SK-N-SH treated with all-trans-retinoic acid at 6 μM for 48 hours (cell line): ENCODE measurements at regions not wholly inside any gene's neighbourhood (a gene's known extent, or its start where the extent isn't known, plus 50 kb on each side); places are given as distances from the start of the nearest gene placed in this dataset.

ENCODE experiments used
- ATAC-seq: fragments of 200-7000 bp; cut with Tn5 transposase; 3 replicates; pipeline ENCODE4 v1.9.1; 2020; ENCODE audit warnings: mild to moderate bottlenecking, moderate library complexity
- ARNTL ChIP-seq: fragments of 450-650 bp; formaldehyde crosslinking; IDR thresholded peaks from 2 replicates; pipeline ENCODE4 v1.5.0; 2020; ENCODE audit warnings: low read depth, mild to moderate bottlenecking, moderate library complexity, borderline replicate concordance
- BACH2 ChIP-seq: fragments of 250-450 bp; sonication (Bioruptor Pico); IDR thresholded peaks from 2 replicates; pipeline ENCODE4 v1.9.0; 2021; ENCODE audit warnings: mild to moderate bottlenecking, borderline replicate concordance
- CSDC2 ChIP-seq: fragments of 250-450 bp; sonication (Bioruptor Pico); IDR thresholded peaks from 2 replicates; pipeline ENCODE4 v1.5.0; 2020; ENCODE audit warnings: mild to moderate bottlenecking, moderate library complexity
- ESRRG ChIP-seq: fragments of 250-450 bp; sonication (Bioruptor Pico); IDR thresholded peaks from 2 replicates; pipeline ENCODE4 v1.6.1; 2021; ENCODE audit warnings: mild to moderate bottlenecking
- GLIS3 ChIP-seq: fragments of 250-450 bp; sonication (Bioruptor Pico); IDR thresholded peaks from 2 replicates; pipeline ENCODE4 v1.5.0; 2020; ENCODE audit warnings: mild to moderate bottlenecking, moderate library complexity
- ISL1 ChIP-seq: fragments of 250-450 bp; sonication (Bioruptor Pico); IDR thresholded peaks from 2 replicates; pipeline ENCODE4 v2.1.2; 2022; ENCODE audit warnings: mild to moderate bottlenecking, moderate library complexity
- OSR1 ChIP-seq: fragments of 250-450 bp; sonication (Bioruptor Pico); IDR thresholded peaks from 2 replicates; pipeline ENCODE4 v1.8.0; 2022; ENCODE audit warnings: moderate library complexity, mild to moderate bottlenecking, inconsistent platforms
- RARB ChIP-seq: fragments of 250-450 bp; sonication (Bioruptor Pico); IDR thresholded peaks from 2 replicates; pipeline ENCODE4 v1.8.0; 2021; ENCODE audit warnings: mild to moderate bottlenecking, moderate library complexity
- SNAI2 ChIP-seq: fragments of 250-450 bp; sonication (Bioruptor Pico); IDR thresholded peaks from 2 replicates; pipeline ENCODE4 v1.5.0; 2020; ENCODE audit warnings: mild to moderate bottlenecking, moderate library complexity
- TOX ChIP-seq: fragments of 250-450 bp; sonication (Bioruptor Pico); IDR thresholded peaks from 2 replicates; pipeline ENCODE4 v1.8.0; 2021; ENCODE audit warnings: mild to moderate bottlenecking, moderate library complexity, borderline replicate concordance
- ZC3H10 ChIP-seq: fragments of 250-450 bp; sonication (Bioruptor Pico); IDR thresholded peaks from 2 replicates; pipeline ENCODE4 v1.5.1; 2021; ENCODE audit warnings: mild to moderate bottlenecking, moderate library complexity
- ZFP3 ChIP-seq: fragments of 250-450 bp; sonication (Bioruptor Pico); IDR thresholded peaks from 2 replicates; pipeline ENCODE4 v1.5.0; 2020; ENCODE audit warnings: mild to moderate bottlenecking, moderate library complexity
- ZFP30 ChIP-seq: fragments of 450-650 bp; formaldehyde crosslinking; IDR thresholded peaks from 2 replicates; pipeline ENCODE4 v1.5.0; 2022; ENCODE audit warnings: mild to moderate bottlenecking, moderate library complexity
- ZNF565 ChIP-seq: fragments of 450-650 bp; formaldehyde crosslinking; conservative IDR thresholded peaks from 2 replicates; pipeline ENCODE4 v1.5.0; 2020; ENCODE audit warnings: low read depth, mild to moderate bottlenecking, moderate library complexity
- ZNF70 ChIP-seq: fragments of 450-650 bp; formaldehyde crosslinking; IDR thresholded peaks from 2 replicates; pipeline ENCODE4 v1.5.0; 2020; ENCODE audit warnings: mild to moderate bottlenecking, moderate library complexity
- ZNF8 ChIP-seq: fragments of 450-650 bp; formaldehyde crosslinking; IDR thresholded peaks from 2 replicates; pipeline ENCODE4 v1.5.0; 2020; ENCODE audit warnings: mild to moderate bottlenecking, moderate library complexity
- TF ChIP-seq, protein P1 (sequence below): fragments of 250-450 bp; sonication (Bioruptor Pico); IDR thresholded peaks from 2 replicates; pipeline ENCODE4 v1.5.1; 2021; ENCODE audit warnings: mild to moderate bottlenecking, moderate library complexity
- TF ChIP-seq, protein P2 (sequence below): fragments of 250-450 bp; sonication (Bioruptor Pico); IDR thresholded peaks from 2 replicates; pipeline ENCODE4 v1.8.0; 2021; ENCODE audit warnings: low read depth, mild to moderate bottlenecking, moderate library complexity, borderline replicate concordance
- TF ChIP-seq, protein P3 (sequence below): fragments of 250-450 bp; sonication (Bioruptor Pico); IDR thresholded peaks from 2 replicates; pipeline ENCODE4 v1.5.0; 2020; ENCODE audit warnings: mild to moderate bottlenecking, moderate library complexity
- TF ChIP-seq, protein P4 (sequence below): fragments of 250-450 bp; sonication (Bioruptor Pico); IDR thresholded peaks from 2 replicates; pipeline ENCODE4 v1.8.0; 2020; ENCODE audit warnings: mild to moderate bottlenecking, moderate library complexity, borderline replicate concordance
- TF ChIP-seq, protein P5 (sequence below): fragments of 250-450 bp; sonication (Bioruptor Pico); IDR thresholded peaks from 2 replicates; pipeline ENCODE4 v1.5.1; 2020; ENCODE audit warnings: low read depth, mild to moderate bottlenecking, moderate library complexity

DNA sequence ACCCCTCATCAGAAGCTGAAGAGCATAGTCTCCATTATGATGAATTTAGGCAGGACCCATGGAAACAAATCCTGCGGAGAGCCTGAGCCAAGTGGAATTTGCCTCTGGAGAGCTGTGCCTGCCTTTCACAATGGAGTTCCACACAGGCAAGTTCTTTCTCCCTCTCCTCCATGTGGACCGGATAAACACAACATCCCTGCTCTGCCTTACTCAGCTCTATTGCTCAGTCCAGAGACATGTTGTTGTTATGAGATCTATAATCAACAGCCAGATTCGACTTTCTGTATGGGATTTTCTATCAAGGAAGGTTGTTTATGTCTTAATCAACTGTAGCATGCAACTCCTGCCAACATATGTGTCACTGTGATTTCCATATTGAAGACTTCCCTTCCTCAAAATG is 59.5 kb upstream of the ELMO1 start:
- no peak for ATAC-seq
- TF ChIP-seq BACH2, result no peak
- TF ChIP-seq, all 23 proteins: peak for 0

DNA sequence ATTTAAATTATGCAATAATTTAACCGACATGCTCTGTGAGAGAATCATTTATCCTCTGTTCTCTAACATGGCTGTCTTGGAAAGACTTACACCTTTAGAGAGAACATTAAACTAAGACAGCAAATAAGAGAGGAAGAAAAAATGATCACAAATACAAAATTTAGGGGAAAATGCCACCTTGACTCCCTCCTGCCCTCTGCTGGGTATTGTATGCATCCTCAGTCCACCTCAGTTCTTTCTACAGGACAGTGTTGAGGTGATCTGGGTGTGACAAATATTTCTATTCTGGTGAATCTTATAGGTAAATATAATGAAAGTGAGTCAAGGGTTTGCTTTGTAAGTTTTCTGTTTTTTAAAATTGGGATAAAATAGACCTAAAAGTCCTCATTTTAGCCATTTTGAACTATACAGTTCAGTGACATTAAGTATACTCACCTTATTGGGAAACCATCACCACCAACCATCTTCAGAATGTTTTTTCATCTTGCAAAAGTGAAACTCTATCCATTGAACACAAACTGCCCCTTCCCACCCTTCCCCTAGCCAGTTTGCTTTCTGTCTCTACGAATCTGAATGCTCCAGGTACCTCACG is 61.5 kb upstream of the ELMO1 start:
- TF ChIP-seq ISL1 (CRISPR knock-in tag) (no peak), GLIS3 (CRISPR knock-in tag) (no peak), CSDC2 (no peak), OSR1 (no peak), ZFP30 (CRISPR knock-in tag) (no peak), ZNF8 (no peak), ESRRG (CRISPR knock-in tag) (no peak), SNAI2 (no peak), TOX (no peak), BACH2 (no peak)
- TF ChIP-seq, protein P1, sequence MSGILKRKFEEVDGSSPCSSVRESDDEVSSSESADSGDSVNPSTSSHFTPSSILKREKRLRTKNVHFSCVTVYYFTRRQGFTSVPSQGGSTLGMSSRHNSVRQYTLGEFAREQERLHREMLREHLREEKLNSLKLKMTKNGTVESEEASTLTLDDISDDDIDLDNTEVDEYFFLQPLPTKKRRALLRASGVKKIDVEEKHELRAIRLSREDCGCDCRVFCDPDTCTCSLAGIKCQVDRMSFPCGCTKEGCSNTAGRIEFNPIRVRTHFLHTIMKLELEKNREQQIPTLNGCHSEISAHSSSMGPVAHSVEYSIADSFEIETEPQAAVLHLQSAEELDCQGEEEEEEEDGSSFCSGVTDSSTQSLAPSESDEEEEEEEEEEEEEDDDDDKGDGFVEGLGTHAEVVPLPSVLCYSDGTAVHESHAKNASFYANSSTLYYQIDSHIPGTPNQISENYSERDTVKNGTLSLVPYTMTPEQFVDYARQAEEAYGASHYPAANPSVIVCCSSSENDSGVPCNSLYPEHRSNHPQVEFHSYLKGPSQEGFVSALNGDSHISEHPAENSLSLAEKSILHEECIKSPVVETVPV (CRISPR knock-in tag), result no peak
- TF ChIP-seq, protein P2, sequence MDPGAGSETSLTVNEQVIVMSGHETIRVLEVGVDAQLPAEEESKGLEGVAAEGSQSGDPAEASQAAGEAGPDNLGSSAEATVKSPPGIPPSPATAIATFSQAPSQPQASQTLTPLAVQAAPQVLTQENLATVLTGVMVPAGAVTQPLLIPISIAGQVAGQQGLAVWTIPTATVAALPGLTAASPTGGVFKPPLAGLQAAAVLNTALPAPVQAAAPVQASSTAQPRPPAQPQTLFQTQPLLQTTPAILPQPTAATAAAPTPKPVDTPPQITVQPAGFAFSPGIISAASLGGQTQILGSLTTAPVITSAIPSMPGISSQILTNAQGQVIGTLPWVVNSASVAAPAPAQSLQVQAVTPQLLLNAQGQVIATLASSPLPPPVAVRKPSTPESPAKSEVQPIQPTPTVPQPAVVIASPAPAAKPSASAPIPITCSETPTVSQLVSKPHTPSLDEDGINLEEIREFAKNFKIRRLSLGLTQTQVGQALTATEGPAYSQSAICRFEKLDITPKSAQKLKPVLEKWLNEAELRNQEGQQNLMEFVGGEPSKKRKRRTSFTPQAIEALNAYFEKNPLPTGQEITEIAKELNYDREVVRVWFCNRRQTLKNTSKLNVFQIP, result no peak
- TF ChIP-seq, protein P3, sequence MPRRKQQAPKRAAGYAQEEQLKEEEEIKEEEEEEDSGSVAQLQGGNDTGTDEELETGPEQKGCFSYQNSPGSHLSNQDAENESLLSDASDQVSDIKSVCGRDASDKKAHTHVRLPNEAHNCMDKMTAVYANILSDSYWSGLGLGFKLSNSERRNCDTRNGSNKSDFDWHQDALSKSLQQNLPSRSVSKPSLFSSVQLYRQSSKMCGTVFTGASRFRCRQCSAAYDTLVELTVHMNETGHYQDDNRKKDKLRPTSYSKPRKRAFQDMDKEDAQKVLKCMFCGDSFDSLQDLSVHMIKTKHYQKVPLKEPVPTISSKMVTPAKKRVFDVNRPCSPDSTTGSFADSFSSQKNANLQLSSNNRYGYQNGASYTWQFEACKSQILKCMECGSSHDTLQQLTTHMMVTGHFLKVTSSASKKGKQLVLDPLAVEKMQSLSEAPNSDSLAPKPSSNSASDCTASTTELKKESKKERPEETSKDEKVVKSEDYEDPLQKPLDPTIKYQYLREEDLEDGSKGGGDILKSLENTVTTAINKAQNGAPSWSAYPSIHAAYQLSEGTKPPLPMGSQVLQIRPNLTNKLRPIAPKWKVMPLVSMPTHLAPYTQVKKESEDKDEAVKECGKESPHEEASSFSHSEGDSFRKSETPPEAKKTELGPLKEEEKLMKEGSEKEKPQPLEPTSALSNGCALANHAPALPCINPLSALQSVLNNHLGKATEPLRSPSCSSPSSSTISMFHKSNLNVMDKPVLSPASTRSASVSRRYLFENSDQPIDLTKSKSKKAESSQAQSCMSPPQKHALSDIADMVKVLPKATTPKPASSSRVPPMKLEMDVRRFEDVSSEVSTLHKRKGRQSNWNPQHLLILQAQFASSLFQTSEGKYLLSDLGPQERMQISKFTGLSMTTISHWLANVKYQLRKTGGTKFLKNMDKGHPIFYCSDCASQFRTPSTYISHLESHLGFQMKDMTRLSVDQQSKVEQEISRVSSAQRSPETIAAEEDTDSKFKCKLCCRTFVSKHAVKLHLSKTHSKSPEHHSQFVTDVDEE, result no peak
- TF ChIP-seq, protein P4, sequence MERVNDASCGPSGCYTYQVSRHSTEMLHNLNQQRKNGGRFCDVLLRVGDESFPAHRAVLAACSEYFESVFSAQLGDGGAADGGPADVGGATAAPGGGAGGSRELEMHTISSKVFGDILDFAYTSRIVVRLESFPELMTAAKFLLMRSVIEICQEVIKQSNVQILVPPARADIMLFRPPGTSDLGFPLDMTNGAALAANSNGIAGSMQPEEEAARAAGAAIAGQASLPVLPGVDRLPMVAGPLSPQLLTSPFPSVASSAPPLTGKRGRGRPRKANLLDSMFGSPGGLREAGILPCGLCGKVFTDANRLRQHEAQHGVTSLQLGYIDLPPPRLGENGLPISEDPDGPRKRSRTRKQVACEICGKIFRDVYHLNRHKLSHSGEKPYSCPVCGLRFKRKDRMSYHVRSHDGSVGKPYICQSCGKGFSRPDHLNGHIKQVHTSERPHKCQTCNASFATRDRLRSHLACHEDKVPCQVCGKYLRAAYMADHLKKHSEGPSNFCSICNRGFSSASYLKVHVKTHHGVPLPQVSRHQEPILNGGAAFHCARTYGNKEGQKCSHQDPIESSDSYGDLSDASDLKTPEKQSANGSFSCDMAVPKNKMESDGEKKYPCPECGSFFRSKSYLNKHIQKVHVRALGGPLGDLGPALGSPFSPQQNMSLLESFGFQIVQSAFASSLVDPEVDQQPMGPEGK, result no peak
- TF ChIP-seq, protein P5, sequence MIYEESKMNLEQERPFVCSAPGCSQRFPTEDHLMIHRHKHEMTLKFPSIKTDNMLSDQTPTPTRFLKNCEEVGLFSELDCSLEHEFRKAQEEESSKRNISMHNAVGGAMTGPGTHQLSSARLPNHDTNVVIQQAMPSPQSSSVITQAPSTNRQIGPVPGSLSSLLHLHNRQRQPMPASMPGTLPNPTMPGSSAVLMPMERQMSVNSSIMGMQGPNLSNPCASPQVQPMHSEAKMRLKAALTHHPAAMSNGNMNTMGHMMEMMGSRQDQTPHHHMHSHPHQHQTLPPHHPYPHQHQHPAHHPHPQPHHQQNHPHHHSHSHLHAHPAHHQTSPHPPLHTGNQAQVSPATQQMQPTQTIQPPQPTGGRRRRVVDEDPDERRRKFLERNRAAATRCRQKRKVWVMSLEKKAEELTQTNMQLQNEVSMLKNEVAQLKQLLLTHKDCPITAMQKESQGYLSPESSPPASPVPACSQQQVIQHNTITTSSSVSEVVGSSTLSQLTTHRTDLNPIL, result no peak
- ATAC-seq, result no peak

DNA sequence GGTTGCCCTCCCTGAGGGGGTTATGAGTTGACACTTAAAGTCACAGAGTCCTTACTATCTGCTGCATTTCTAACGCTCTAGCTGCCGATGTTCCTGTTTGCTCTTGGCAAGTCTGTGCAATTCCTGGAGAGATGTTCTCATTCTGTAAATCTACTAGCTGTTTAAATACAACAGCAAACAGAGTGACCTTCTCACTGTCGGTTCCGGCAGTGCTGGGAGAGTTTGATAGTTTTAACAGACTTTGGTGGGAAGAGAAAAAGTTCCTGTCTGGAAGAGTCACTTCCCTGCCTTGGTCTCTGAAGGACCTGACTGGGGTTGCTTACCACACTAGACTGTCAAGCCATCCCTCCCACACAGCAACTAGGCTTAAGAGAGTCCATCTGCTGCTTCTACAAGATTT is 63.3 kb upstream of the ELMO1 start:
- TF ChIP-seq, protein P5, result no peak
- TF ChIP-seq ZC3H10 (CRISPR knock-in tag) (no peak), ZNF70 (CRISPR knock-in tag) (no peak), ZNF565 (CRISPR knock-in tag) (no peak), OSR1 (no peak), ISL1 (CRISPR knock-in tag) (no peak), BACH2 (no peak), ZNF8 (no peak), ARNTL (CRISPR knock-in tag) (no peak), RARB (no peak), TOX (no peak), ZFP3 (no peak)
- TF ChIP-seq, protein P4, result no peak
- TF ChIP-seq, protein P2, result no peak
- ATAC-seq, result no peak
